GM10248 (cell line): ENCODE measurements at regions not wholly inside any gene's neighbourhood (a gene's known extent, or its start where the extent isn't known, plus 50 kb on each side); places are given as distances from the start of the nearest gene placed in this dataset.

Experiments used
- CTCF ChIA-PET: fragments of 300-600 bp; sonication (Branson Sonifier 250); formaldehyde crosslinking; extraction: SDS; loops from one replicate; lab custom pipeline; 2021; ENCODE audit warnings: antibody characterized with exemption; lab: Yijun Ruan, JAX
- POLR2A ChIA-PET: fragments of 350-650 bp; sonication (Branson Sonifier 250); formaldehyde crosslinking; extraction: SDS; loops from one replicate; lab custom pipeline; 2020; ENCODE audit warnings: antibody characterized with exemption; lab: Yijun Ruan, JAX
- DNase-seq: peaks from one replicate; pipeline ENCODE4 v3.0.0; 2012; ENCODE audit errors: extremely low spot score
- CTCF ChIP-seq: IDR thresholded peaks from 2 replicates; pipeline ENCODE4 v1.5.1; 2012; ENCODE audit warnings: mild to moderate bottlenecking, low read depth; ENCODE audit errors: extremely low read depth, missing control alignments, control extremely low read depth

GRCh38 chr7:57308631-57309408 lies 141.2 kb upstream of the ZNF716 start:
- TF ChIP-seq CTCF: no peak
- POLR2A ChIA-PET: no interaction called here
- CTCF ChIA-PET: no interaction called here
- no peak for DNase-seq

GRCh38 chr7:57327081-57327480 lies 122.9 kb upstream of the ZNF716 start:
- ChIA-PET CTCF (no interaction called here), POLR2A (no interaction called here)
- no peak for DNase-seq
- no peak for TF ChIP-seq CTCF

GRCh38 chr7:57328457-57328856 lies 121.5 kb upstream of the ZNF716 start:
- ChIA-PET CTCF (no interaction called here), POLR2A (no interaction called here)
- DNase-seq: no peak
- TF ChIP-seq CTCF: no peak

GRCh38 chr7:57328963-57329362 lies 121.0 kb upstream of the ZNF716 start:
- no peak for TF ChIP-seq CTCF
- CTCF ChIA-PET: no interaction called here
- DNase-seq: no peak
- POLR2A ChIA-PET: no interaction called here

- DNase-seq: no peak
- POLR2A ChIA-PET: no interaction called here
- no peak for TF ChIP-seq CTCF
- CTCF ChIA-PET: no interaction called here
Measured at GRCh38 chr7:57339198-57339944, 110.6 kb upstream of the ZNF716 start.

GRCh38 chr7:57342954-57343353 lies 107.0 kb upstream of the ZNF716 start:
- CTCF ChIA-PET: no interaction called here
- POLR2A ChIA-PET: no interaction called here
- no peak for DNase-seq
- TF ChIP-seq CTCF: no peak
